ENCODE measurements at regions not wholly inside any gene's neighbourhood (a gene's known extent, or its start where the extent isn't known, plus 50 kb on each side); places are given as distances from the start of the nearest gene placed in this dataset.

DNA sequence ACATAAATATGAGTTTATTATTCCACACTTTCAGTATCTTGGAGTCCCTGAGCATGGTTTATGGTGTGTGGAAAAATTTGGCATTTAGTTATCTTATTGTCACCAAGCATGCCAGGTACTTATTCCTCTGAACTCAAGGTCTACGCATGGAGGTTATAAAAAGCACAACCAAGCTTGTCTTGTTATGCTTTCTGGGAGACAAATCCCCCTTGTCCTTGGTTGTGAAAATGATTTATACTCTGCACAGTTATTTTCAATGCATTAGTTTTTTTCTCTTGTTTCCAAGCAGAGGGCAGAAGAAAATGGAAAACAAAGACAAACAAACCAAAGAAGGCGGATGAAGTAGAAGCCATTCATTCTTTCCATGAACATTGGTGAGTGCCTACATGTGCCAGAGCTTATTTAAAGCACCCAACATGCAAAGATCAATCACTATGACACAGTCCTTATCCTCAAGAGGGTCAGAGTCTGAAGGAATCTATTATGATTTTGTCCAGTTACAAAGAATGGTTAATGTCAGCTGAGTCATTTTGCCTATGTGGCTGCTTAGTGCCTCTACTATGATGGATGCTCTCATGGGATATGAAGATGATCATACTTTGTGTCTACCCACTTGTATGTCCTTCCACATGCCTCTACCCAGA is 323.1 kb downstream of the TENT4A start:
- no peak for DNase-seq

GRCh38 chr5:7039074-7039473 is 325.8 kb downstream of the TENT4A start:
- no peak for DNase-seq

- DNase-seq = no peak
Measured at GRCh38 chr5:7040111-7040510, 326.9 kb downstream of the TENT4A start.

DNA sequence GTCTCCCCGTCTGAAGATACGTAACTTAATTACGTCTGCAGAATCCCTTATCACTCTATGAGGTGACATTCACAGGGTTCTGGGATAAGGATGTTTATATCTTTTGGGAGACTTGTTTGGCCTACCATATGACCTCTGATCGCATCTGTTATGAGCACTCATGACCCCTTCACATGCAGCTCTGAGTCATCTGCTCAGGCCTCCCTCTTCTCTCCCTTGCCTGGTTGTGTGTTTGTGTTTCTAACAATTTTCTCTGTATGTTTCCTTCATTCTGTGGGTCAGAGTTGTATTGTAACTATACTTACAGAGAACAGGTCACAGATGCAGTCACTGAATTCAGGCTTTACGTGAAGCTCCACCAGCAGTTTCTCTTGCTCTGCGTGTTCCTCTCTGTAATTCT is 330.6 kb downstream of the TENT4A start:
- DNase-seq = no peak

- DNase-seq = no peak
Measured at GRCh38 chr5:7047511-7048261, 334.5 kb downstream of the TENT4A start.

DNA sequence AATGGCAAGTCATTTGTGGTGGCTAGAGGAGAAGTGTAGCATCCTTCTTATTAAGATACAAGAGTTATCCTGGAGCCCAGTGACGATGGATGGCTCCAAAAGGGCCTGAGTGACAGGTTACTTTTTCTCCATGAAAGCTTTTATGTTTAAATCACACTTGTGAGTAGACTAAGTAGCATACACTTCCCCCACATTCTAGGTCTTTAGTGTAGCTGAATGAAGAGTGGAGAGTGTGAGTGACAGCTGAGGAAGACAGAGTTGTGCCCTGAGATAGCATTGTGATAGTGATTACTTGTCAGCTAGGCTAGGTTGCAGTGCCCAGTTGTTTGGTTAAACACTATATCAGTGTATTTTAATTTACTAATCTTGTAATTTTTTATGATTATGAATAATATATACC is 337.8 kb downstream of the TENT4A start:
- no peak for DNase-seq

DNA sequence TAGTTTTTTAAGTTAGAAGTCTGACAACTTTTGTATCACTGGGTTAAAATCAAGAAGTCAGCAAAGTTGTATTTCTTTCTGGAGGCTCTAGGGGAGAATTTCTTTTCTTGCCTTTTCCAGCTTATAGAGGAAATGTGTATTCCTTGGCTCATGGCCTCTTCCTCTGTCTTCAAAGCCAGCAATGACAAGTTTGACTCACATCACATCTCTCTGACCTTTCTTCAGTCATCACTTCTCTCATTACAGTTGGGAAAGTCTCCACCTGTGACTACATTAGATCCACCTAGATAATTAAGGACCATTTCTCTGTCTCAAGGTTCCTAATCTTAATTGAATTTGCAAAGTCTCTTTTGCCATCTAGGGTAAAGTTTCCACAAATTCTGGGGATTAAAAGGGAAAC is 339.9 kb downstream of the TENT4A start:
- no peak for DNase-seq

DNA sequence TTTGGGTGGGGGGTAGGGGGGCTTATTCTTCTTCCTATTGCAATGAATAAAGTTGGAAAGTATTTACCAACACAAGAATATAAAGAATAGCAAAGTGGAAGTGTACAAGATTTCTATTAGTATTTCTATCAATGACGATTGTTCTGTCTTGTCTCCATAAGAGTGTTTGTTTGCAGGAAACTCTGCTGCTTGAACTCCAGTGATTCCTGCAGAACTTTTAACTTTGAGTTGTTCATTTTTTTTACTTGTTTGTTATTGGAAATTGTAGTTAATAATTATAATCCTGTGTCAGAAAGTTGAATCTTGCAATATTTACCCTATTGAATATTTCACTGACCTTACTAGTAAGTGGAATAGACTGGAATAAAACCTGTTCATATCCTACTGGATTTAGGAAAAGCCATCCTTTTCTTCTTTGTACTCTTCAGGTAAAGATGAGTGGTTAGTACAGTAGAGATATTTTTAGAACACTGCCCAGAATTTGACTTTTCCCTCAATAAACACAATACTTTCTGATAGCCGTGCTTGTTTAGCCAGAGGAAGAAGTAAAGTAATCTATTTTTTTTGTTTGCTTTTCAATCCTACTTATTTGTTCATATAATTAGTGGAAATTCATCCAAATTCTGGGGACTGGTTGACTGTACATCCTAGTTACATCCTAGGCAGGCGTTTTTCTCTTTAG is 340.4 kb downstream of the TENT4A start:
- no peak for DNase-seq

DNA sequence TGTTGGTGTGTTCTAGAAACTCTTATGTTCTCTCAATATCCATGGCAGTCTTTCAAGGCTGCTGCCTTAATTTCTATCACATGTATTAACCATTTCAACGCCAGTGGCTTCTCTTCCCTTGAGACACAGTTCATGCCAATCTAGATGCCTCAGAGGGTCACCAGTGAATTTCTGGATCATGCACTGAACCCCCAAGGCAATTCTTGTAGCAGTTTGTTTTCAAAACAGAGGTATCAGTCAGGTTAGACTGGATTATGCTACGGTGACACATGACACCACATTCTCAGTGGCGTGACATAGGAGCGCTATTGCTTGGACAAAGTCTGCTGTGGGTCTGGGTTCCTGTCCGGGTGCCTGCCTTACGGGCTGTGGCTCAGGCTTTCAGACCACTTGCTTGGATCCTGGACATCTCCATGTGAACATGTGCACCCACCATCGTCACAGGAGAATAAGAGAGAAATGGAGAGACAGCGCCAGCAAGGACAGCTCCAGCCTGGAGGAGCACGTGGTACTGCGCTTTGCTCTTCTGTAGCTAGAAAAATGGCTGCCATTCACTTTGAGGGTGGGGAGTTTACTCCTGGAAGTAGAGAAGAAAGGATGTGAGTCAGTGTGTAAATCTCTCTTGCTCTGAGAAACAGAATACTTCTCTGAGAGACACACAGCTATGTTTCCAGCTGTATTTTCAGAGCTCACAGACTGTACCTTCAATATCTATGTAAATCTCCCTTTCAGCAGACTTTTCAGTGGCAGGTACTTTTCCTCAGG is 329.3 kb upstream of the ADCY2 start:
- DNase-seq = no peak

DNA sequence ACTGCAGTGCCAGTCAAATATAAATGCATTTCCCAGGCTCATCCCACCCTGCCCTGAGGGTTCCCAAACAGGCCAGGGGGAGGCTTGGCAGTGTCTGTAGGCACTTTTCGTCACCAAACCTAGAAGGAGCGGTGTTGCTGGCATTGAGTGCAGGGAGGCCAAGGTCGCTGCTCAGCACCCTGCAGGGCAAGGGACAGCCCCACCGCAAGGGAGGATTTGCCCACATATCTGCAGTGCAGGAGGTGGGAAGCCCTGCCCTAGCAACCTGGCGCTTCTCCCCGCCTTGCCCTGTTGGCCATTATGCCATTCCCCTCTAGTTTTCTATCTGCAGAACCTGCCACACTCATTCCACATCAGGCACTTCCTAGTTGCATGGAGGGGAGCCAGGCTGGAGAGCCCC is 327.8 kb upstream of the ADCY2 start:
- no peak for DNase-seq

GRCh38 chr5:7068899-7069298 is 327.0 kb upstream of the ADCY2 start:
- no peak for DNase-seq

- no peak for DNase-seq
Measured at GRCh38 chr5:7072188-7072587, 323.8 kb upstream of the ADCY2 start.

DNA sequence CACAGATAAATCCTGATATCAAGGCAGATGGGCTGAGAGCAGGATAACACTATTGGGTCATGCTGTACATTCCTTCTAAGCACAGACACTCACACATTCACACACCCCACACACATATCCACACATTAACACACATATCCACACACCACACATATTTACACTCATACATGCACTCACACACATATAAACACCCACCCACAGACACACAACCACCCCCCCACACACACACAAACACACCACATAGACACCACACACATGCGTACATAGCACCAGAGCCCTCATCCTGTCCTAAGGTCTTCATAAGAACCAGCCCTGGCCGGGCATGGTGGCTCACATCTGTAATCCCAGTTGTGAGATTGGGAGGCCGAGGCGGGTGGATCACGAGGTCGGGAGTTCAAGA is 322.3 kb upstream of the ADCY2 start:
- no peak for DNase-seq

GRCh38 chr5:7074176-7074575 is 321.8 kb upstream of the ADCY2 start:
- DNase-seq = no peak

DNA sequence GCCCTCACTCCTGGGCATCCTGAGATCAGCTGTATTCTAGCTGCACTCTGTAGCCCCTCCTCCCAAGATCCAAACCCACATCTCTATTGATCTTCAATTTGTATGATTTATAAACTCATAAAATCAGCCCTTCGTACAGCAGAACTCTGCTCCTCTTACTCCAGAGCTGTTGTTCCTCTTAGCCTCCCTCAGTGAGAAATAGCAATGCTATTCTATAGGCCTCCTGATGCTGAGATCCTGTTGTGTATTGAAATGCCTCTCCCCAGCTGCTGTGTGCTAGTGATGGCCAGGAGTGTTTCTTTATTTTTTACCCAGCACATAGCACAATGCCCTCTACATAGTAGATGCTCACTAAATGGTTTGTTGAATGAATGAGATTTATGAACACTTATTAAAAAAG is 320.5 kb upstream of the ADCY2 start:
- DNase-seq = no peak

DNA sequence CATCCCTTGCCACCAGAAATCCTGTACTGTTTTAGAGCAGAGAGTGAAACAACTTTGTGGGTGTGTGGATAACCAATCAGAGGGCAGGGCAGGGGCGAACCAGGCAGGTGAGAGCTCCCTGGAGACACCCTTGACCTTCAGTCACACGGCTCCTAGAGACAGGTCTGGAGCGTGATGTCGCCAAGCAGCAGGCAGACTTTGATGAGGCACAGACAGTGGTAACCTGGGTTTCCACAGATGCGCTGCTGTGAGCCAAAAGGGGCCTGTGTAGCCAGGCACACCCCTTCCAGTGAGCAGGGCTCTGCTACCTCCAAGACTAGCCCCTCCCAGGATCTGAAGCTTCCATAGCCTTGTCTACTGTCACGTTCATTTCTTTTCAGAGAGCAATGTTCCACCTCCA is 317.8 kb upstream of the ADCY2 start:
- DNase-seq = no peak

GRCh38 chr5:7078901-7079300 is 317.0 kb upstream of the ADCY2 start:
- DNase-seq = no peak

- DNase-seq = no peak
Measured at GRCh38 chr5:7080501-7080900, 315.4 kb upstream of the ADCY2 start.

DNA sequence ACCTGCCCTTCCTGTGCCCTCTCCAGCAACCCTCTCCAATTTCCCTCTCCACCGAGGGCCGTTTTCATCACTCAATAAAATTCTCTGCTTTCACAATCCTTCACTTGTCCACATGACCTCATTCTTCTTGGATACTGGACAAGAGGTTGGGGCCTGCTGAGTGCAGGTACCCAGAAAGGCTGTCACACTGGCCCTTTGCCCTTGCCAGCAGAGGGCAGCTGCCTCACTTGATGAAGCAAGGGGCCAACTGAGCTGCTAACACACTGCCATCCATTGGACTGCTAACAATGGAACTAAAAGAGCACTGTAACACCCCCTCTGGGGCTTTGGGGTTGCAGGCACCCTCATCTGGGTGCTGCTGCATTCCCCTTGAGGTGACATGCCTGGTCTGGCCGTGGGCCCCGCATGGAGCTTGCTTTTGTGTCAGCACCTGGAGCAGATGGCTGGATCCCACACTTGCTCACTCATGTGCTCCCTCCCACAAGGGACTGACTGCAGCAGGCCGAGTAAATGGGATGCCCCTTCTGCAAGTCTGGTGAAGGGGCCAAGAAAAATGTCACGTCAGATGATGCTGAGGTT is 308.1 kb upstream of the ADCY2 start:
- no peak for DNase-seq

GRCh38 chr5:7088849-7089248 is 307.1 kb upstream of the ADCY2 start:
- DNase-seq = no peak

DNA sequence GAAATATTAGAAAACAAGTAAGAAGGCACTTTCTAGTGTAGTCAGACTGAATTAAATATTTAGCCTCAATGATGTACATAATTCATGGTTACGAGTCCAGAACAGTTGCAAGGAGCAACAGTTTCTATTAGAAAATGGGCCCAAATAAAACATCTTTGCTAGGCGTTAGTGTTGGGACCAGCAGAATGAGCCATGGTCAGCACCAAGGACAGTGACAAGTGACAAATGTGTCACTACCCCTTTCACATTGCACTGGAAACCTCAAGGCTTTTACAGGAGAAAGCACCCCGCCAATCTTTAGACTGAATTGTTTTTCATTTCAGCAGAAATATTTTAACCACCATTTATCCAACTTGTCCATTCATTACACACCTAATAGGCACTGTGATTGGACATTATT is 301.3 kb upstream of the ADCY2 start:
- DNase-seq = no peak

DNA sequence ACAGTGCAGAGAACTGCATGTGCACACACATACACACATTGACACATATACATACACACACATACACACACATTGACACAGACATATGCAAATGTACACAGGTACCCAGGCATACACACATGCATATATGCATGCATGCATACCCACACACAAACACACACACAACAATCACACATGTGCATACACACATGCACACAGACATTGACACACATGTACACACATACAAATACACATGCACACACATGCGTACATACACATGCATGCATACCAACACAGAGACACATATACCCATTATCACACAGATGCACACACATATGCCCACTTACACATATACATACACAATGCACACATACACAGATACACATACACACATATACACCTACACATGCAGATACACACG is 299.6 kb upstream of the ADCY2 start:
- DNase-seq = no peak

- DNase-seq = no peak
Measured at GRCh38 chr5:7105358-7105757, 290.6 kb upstream of the ADCY2 start.

Data from HCEC 1CT (cell line).